GM10266 (cell line): ENCODE measurements at regions not wholly inside any gene's neighbourhood (a gene's known extent, or its start where the extent isn't known, plus 50 kb on each side); places are given as distances from the start of the nearest gene placed in this dataset.

Source experiments
- DNase-seq: peaks from one replicate; pipeline ENCODE4 v3.0.0; 2012; ENCODE audit errors: extremely low spot score
- TF ChIP-seq, protein P1 (sequence below): IDR thresholded peaks from 2 replicates; pipeline ENCODE4 v1.5.1; 2012; ENCODE audit warnings: mild to moderate bottlenecking, low read depth; ENCODE audit not compliant: control insufficient read depth, insufficient read depth; ENCODE audit errors: missing control alignments

DNA sequence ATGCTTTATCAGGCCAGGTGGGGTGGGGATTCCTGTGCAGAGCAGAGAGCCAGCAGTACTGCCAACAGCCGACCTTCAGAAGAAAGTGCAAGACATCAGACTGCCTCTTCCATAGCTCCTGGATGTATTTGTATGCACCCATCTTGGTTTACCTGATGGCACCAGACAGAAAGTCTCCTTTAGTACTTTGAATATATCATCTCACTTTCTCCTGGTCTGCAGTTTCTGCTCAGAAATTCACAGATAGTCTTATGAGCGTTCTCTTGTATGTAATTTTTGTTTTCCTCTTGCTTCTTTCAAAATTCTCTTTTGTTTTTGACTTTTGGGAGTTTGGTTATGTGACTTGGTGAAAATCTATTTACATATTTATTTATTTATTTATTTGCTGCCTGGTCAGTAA lies 446.4 kb upstream of the CADM1 start:
- TF ChIP-seq, protein P1, sequence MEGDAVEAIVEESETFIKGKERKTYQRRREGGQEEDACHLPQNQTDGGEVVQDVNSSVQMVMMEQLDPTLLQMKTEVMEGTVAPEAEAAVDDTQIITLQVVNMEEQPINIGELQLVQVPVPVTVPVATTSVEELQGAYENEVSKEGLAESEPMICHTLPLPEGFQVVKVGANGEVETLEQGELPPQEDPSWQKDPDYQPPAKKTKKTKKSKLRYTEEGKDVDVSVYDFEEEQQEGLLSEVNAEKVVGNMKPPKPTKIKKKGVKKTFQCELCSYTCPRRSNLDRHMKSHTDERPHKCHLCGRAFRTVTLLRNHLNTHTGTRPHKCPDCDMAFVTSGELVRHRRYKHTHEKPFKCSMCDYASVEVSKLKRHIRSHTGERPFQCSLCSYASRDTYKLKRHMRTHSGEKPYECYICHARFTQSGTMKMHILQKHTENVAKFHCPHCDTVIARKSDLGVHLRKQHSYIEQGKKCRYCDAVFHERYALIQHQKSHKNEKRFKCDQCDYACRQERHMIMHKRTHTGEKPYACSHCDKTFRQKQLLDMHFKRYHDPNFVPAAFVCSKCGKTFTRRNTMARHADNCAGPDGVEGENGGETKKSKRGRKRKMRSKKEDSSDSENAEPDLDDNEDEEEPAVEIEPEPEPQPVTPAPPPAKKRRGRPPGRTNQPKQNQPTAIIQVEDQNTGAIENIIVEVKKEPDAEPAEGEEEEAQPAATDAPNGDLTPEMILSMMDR = no peak
- no peak for DNase-seq

DNA sequence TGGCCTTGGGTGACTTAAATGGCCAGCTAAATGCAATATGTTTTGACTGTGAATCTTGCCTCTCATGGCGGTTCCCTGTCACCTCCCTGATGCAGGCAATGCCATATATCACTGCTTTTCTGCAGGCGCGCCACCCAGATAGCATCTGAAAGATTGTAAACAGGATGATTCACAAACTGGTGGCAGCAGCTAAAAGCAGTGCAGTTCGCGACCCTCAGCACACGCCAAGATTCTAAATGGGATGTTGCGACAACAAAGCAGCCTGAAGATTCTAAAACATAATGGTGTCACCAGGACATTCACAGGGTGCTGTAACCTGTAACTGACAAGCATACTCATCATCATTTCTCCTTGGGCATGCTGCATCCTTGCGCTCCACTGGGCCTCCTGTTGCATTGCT lies 440.4 kb upstream of the CADM1 start:
- TF ChIP-seq, protein P1 = no peak
- DNase-seq = no peak

DNA sequence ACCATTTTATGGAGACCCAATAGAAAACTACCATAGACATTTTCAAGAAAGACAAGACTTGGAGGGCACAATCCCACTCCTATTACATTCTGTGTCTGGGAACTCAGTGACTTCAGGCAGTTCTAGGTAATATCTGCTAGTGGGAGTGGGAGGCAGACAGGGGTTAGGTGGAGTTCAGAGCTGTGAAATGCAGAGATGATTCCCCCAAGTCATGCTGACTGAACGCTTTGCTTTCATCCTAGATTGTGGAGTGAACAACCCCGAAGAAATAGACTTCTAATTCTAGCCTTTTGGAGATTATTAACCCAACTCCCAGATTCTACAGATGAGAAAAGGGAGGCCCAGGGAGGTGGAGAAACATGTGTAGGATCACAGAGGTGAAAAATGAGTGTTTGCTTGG lies 437.8 kb upstream of the CADM1 start:
- DNase-seq = no peak
- TF ChIP-seq, protein P1 = no peak

DNA sequence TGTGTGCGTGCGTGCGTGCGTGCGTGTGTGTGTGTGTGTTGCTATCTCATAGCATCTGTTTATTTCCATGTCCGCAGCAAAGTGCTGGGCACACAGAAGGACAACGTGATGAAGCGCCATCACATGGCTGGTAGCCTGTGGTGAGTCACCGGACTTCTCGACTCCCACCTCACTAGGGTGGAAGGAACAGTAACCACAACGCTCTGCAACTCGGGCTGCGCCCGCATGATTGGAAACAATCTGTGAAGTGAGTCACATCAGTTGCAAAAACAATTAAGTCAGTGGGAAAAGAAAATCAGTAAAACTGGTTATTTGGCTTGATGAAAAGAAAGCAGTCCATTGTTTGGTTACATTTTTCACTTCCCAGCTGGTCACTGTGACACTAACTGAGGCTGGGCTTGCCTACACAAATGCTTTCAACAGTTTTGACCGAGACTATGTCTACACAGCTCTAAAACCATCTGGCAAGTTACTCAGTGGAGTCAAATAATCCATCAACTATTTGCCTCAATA lies 437.3 kb upstream of the CADM1 start:
- DNase-seq = no peak
- TF ChIP-seq, protein P1 = no peak

DNA sequence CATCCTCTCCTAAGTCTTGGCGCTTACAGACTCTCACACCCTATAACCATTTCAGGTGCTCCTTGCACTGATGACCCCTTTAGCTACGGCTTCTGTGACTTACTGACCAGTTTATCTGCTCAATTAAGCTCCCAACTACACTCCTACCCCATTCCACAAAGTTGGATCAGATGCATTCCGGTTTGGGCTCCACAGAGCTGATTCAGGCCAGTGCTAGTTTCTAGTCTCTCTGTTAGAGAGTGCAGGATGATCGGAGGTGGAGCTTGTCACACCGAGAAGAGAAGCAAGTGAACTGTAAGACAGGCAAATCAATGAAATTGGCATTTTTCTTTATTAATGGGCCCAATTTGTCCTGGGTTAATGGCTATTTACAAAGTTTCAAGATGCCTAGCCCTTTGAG lies 436.8 kb upstream of the CADM1 start:
- DNase-seq = no peak
- TF ChIP-seq, protein P1 = no peak

DNA sequence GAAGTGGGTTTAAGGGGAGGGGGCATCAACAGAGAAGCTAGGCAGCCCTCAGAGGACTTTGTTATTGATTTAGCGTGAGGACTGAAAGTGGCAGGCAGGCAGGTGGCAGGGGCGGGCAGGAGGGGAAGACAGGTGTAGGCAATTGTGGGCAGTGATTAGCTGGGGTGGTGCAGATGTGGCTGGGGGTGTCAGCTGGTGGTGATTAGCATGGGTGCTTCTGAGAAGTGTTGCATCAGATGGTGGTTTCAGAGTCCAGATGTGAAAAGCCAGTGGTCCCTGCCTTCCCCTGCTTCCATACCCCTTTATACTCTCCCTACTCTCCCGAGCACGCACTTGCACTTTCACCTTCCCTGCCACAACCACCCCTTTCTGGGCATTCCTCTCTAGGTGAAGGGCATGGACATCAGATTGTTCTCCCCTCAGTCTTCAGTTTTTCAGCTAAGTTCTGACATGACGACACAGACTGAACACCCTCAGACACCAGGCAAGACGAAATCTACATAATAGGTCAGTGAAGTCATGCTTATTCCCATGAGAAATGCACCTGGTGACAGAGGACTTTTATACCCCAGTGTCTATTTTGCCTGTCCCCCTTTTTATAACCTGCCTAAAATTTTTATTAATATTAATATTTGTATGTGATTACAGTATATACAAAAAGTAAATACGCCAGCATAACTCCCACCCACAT lies 435.7 kb upstream of the CADM1 start:
- TF ChIP-seq, protein P1 = no peak
- no peak for DNase-seq

DNA sequence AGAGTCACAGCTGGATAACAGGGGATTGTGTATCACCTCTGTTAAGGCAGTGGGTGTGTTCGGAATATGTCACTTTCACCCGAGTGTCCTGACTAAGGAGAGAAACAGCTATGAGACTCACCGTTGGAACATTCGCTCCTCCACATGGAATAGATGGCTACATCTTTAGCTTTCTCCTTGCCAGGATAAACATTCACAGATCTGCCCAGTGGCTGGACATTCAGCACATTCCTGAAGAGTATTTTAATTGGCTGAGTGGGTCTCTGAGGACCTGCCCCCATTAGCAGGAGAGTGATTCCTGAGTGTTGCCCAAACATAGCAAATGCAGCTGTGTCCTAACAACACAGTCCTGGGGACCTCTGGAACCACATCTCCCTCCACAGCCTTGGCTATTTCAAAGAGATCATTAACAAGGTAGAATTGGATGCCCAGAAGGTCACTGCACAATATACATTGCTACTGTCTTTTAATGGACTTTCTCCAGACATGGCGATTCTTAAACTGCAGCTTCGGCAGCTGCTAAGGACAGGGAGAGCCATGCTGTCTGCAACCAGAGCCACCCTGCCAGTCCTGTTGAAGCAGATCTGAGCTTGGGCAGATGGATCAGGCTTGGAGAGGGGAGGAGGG lies 435.0 kb upstream of the CADM1 start:
- TF ChIP-seq, protein P1 = no peak
- DNase-seq = no peak
